GM06990 (cell line): ENCODE measurements at regions not wholly inside any gene's neighbourhood (a gene's known extent, or its start where the extent isn't known, plus 50 kb on each side); places are given as distances from the start of the nearest gene placed in this dataset.

ENCODE experiments used
- DNase-seq: peaks from one replicate; pipeline ENCODE4 v3.0.0-alpha.2; 2011; ENCODE audit not compliant: insufficient read length; ENCODE audit errors: extremely low read depth
- H3K27me3 ChIP-seq: replicated peaks from 2 replicates; pipeline ENCODE4 v1.6.0; 2011; ENCODE audit warnings: low read length; ENCODE audit not compliant: control insufficient read depth, insufficient read depth
- H3K36me3 ChIP-seq: 2 replicates; pipeline ENCODE4 v1.5.1; 2011; ENCODE audit warnings: low read length; ENCODE audit not compliant: control insufficient read depth, insufficient read depth
- H3K4me3 ChIP-seq: replicated peaks from 2 replicates; pipeline ENCODE4 v1.5.1; 2011; ENCODE audit warnings: low read depth, mild to moderate bottlenecking, control low read depth, low read length
- TF ChIP-seq, protein P1 (sequence below): IDR thresholded peaks from 2 replicates; pipeline ENCODE4 v1.5.1; 2011; ENCODE audit warnings: low read length, control low read depth, mild to moderate bottlenecking, inconsistent platforms; ENCODE audit not compliant: insufficient read depth, poor library complexity, severe bottlenecking

GRCh38 chr5:96049398-96050272, 88.0 kb upstream of the ELL2 start:
- Histone ChIP-seq H3K27me3 (no peaks in the 10 kb centered on the region), H3K36me3 (no peaks in the 10 kb centered on the region), H3K4me3 (no peak overlapping the region)
- TF ChIP-seq, protein P1, sequence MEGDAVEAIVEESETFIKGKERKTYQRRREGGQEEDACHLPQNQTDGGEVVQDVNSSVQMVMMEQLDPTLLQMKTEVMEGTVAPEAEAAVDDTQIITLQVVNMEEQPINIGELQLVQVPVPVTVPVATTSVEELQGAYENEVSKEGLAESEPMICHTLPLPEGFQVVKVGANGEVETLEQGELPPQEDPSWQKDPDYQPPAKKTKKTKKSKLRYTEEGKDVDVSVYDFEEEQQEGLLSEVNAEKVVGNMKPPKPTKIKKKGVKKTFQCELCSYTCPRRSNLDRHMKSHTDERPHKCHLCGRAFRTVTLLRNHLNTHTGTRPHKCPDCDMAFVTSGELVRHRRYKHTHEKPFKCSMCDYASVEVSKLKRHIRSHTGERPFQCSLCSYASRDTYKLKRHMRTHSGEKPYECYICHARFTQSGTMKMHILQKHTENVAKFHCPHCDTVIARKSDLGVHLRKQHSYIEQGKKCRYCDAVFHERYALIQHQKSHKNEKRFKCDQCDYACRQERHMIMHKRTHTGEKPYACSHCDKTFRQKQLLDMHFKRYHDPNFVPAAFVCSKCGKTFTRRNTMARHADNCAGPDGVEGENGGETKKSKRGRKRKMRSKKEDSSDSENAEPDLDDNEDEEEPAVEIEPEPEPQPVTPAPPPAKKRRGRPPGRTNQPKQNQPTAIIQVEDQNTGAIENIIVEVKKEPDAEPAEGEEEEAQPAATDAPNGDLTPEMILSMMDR, result no peak
- no peak for DNase-seq

GRCh38 chr5:96048763-96049162, 87.1 kb upstream of the ELL2 start:
- Histone ChIP-seq H3K36me3 (no peaks in the 10 kb centered on the region), H3K4me3 (no peak overlapping the region), H3K27me3 (no peaks in the 10 kb centered on the region)
- TF ChIP-seq, protein P1, result no peak
- DNase-seq, result no peak

DNA sequence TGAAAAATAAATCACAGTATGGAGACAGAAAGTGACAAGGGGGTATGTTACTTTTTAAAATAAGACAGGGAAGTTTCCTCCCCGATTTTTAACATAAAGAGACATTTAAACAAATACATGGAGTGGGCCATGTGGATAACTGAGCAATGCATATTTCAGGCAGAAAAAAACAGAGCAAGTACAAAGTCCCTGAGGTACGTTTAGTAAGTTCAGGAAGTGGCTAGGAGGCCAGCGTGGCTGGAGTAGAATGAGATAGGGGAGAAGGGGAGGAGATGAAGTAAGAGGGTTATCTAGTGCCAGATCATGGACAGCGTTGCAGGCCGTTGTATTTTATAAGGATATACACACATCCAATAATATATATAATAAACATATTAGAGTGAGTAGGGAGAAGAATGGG, 84.2 kb upstream of the ELL2 start:
- no peaks in the 10 kb centered on the region for H3K36me3 ChIP-seq
- TF ChIP-seq, protein P1, result no peak
- no peaks in the 10 kb centered on the region for H3K27me3 ChIP-seq
- DNase-seq, result no peak
- no peak overlapping the region for H3K4me3 ChIP-seq

- Histone ChIP-seq H3K36me3 (no peaks in the 10 kb centered on the region), H3K4me3 (no peak overlapping the region), H3K27me3 (no peaks in the 10 kb centered on the region)
- TF ChIP-seq, protein P1, result no peak
- DNase-seq, result no peak
Observed at GRCh38 chr5:96043446-96043845, 81.8 kb upstream of the ELL2 start.

GRCh38 chr5:96037128-96037527, 75.5 kb upstream of the ELL2 start:
- TF ChIP-seq, protein P1, result no peak
- DNase-seq, result no peak
- no peak overlapping the region for H3K4me3 ChIP-seq
- H3K36me3 ChIP-seq, result no peaks in the 10 kb centered on the region
- no peaks in the 10 kb centered on the region for H3K27me3 ChIP-seq
